Central memory CD8-positive, alpha-beta T cell (primary cell): ENCODE measurements at regions not wholly inside any gene's neighbourhood (a gene's known extent, or its start where the extent isn't known, plus 50 kb on each side); places are given as distances from the start of the nearest gene placed in this dataset.

Source experiments
- ATAC-seq: fragments of 150-1000 bp; cut with Tn5 transposase; replicated peaks from 2 replicates; pipeline ENCODE4 v1.10.0; 2022; ENCODE audit warnings: mild to moderate bottlenecking, moderate FRiP score, moderate number of reproducible peaks; ENCODE audit not compliant: poor library complexity, severe bottlenecking; ENCODE audit errors: extremely low read depth
- DNase-seq, 2 donors: peaks; one replicate each; pipeline ENCODE4 v3.0.0; 2021; ENCODE audit warnings: low spot score in 2 of 2
- H3K27ac Mint-ChIP-seq: one replicate; pipeline ENCODE4 v1.8.0; 2022; ENCODE audit warnings: low read depth, mild to moderate bottlenecking, moderate library complexity, mixed read lengths
- H3K27me3 Mint-ChIP-seq: one replicate; pipeline ENCODE4 v1.8.0; 2022; ENCODE audit warnings: mixed read lengths
- H3K36me3 Mint-ChIP-seq: one replicate; pipeline ENCODE4 v1.8.0; 2022; ENCODE audit warnings: mild to moderate bottlenecking, moderate library complexity, mixed read lengths; ENCODE audit not compliant: insufficient read depth
- H3K4me1 Mint-ChIP-seq: one replicate; pipeline ENCODE4 v1.8.0; 2022; ENCODE audit warnings: mixed read lengths
- H3K4me3 Mint-ChIP-seq: one replicate; pipeline ENCODE4 v1.8.0; 2022; ENCODE audit warnings: mild to moderate bottlenecking, moderate library complexity, mixed read lengths
- H3K9me3 Mint-ChIP-seq: one replicate; pipeline ENCODE4 v1.8.0; 2022; ENCODE audit warnings: mixed read lengths

GRCh38 chr5:16350816-16351215 is 114.8 kb downstream of the ZNF622 start:
- DNase-seq (no peak), ATAC-seq (no peak)
- Mint-ChIP-seq H3K4me1 (no peaks in the 10 kb centered on the region), H3K36me3 (no peaks in the 10 kb centered on the region), H3K27ac (no peak overlapping the region), H3K4me3 (no peak overlapping the region), H3K9me3 (peaks cover 12% of the 10 kb centered on the region), H3K27me3 (no peaks in the 10 kb centered on the region)

- H3K27ac Mint-ChIP-seq: no peak overlapping the region
Observed at GRCh38 chr5:16346380-16346779, 119.2 kb downstream of the ZNF622 start.

DNA sequence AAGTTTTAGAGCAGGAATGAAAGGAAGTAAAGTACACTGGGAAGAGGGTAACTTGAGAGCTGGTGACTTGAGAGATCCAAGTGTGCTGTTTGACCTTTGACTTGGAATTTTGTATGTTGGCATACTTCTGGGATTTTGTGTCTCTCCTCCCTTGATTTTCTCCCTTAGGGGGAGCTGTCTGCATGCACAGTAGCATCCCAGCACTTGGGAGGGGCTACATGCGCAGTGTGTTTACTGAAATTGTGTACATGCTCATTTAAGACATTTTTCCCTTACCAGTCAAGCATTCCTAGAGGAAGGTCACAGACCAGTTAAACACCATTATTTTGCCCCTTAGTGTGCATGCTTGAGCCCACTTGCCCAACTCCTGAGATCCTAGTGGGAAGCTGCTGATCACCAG is 120.1 kb downstream of the ZNF622 start:
- no peak for ATAC-seq
- Mint-ChIP-seq H3K27me3 (no peaks in the 10 kb centered on the region), H3K9me3 (no peaks in the 10 kb centered on the region), H3K4me3 (no peak overlapping the region), H3K4me1 (no peaks in the 10 kb centered on the region), H3K36me3 (no peaks in the 10 kb centered on the region), H3K27ac (no peak overlapping the region)
- no peak for DNase-seq

More at GRCh38 chr5:16346380-16346779, 119.2 kb downstream of the ZNF622 start:
- H3K36me3 Mint-ChIP-seq: no peaks in the 10 kb centered on the region
- H3K4me3 Mint-ChIP-seq: no peak overlapping the region
- no peaks in the 10 kb centered on the region for H3K4me1 Mint-ChIP-seq
- H3K9me3 Mint-ChIP-seq: no peaks in the 10 kb centered on the region
- H3K27me3 Mint-ChIP-seq: no peaks in the 10 kb centered on the region
- DNase-seq (no peak), ATAC-seq (no peak)

DNA sequence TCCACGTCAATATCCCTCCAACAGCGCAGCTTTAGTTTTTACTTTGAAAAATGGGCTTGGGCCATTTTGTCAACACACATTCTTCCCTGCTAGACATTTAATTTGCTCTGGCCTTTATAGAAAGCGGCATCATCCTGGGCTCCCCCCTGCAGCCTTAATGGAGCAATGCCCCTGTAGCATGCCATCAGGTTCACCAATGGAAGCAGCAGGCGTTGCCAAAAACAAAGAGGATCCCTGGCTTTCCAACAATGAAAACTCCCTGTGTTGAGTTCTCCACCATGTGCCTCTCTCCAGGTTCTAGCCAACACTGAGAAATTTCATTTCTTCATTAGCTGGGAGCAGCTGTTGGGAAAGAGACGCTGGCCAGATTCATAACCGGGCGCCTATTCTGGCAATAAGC is 139.5 kb downstream of the ZNF622 start:
- no peak overlapping the region for H3K27ac Mint-ChIP-seq

DNA sequence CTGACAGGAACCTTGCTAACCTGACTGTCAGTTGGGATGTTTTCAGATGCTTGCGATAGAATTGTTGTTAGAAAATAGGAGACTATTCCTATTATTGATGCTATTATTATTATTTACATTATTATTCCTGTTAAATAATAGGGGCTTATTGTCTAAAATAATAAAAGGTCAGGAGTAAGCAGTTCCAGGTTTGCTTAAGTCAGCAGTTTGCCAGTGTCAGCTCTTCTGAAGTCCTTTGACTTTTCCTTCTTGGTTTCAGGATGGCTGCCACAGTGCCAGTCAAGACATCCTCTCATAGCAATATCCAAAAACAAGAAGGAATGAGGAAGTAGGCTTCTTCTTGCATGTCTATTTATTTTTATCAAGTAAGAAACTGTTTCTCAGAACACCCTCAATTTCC is 141.7 kb upstream of the MARCHF11 start:
- DNase-seq: no peak
- H3K9me3 Mint-ChIP-seq: no peaks in the 10 kb centered on the region
- no peaks in the 10 kb centered on the region for H3K4me1 Mint-ChIP-seq
- no peak overlapping the region for H3K4me3 Mint-ChIP-seq
- H3K27ac Mint-ChIP-seq: no peak overlapping the region
- H3K36me3 Mint-ChIP-seq: no peaks in the 10 kb centered on the region
- ATAC-seq: no peak
- H3K27me3 Mint-ChIP-seq: no peaks in the 10 kb centered on the region

More for the DNA sequence above, 139.5 kb downstream of the ZNF622 start:
- Mint-ChIP-seq H3K9me3 (no peaks in the 10 kb centered on the region), H3K36me3 (no peaks in the 10 kb centered on the region), H3K4me3 (no peak overlapping the region), H3K4me1 (no peaks in the 10 kb centered on the region), H3K27me3 (no peaks in the 10 kb centered on the region)
- no peak for ATAC-seq
- DNase-seq: no peak

DNA sequence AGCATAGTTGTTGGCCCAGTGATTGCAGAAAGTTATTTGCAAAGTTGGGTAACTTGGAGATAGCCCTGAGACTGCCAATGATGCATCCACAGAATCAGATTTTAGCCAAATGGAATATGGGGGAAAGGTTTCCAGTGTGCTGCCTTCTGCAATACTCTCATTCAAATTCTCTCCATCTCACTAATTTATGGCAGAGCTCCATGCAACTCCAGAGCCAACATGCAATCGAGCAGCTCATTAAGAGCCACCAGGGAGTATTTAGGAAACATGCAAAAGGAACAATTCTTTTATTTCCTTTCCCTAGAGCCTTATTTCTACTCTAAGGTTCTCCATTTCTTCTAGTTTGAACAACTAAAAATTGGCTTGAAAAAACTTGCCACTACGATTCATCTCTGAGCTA is 135.9 kb upstream of the MARCHF11 start:
- H3K9me3 Mint-ChIP-seq: peaks cover 6% of the 10 kb centered on the region
- H3K27me3 Mint-ChIP-seq: no peaks in the 10 kb centered on the region
- H3K36me3 Mint-ChIP-seq: no peaks in the 10 kb centered on the region
- H3K27ac Mint-ChIP-seq: no peak overlapping the region
- ATAC-seq: no peak
- DNase-seq: no peak
- no peaks in the 10 kb centered on the region for H3K4me1 Mint-ChIP-seq
- H3K4me3 Mint-ChIP-seq: no peak overlapping the region

- no peaks in the 10 kb centered on the region for H3K27me3 Mint-ChIP-seq
- peaks cover 6% of the 10 kb centered on the region for H3K9me3 Mint-ChIP-seq
- no peak overlapping the region for H3K4me3 Mint-ChIP-seq
- DNase-seq: no peak
- H3K36me3 Mint-ChIP-seq: no peaks in the 10 kb centered on the region
- ATAC-seq: no peak
- no peaks in the 10 kb centered on the region for H3K4me1 Mint-ChIP-seq
- no peak overlapping the region for H3K27ac Mint-ChIP-seq
Observed at GRCh38 chr5:16313761-16314160, 134.2 kb upstream of the MARCHF11 start.

DNA sequence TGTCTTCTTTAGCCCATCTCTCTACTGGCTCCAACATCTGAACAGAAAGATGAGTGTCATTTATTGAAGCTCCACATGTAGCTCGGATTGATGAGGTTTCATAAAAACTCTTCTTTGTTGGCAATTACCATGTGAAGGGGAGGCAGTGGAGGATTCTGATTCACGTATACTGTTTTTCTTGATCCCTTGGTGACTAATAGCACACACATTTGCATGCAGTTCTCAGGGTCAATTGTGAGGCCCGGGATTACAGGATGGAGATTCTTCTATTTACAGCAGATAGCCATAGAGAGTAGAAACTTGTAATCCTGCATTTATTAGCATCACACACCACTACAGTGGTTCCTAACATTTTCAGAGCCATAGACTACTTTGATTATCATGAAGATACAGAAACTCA is 133.2 kb upstream of the MARCHF11 start:
- no peak for DNase-seq
- Mint-ChIP-seq H3K36me3 (no peaks in the 10 kb centered on the region), H3K4me1 (no peaks in the 10 kb centered on the region), H3K4me3 (no peak overlapping the region), H3K27me3 (no peaks in the 10 kb centered on the region), H3K9me3 (peaks cover 6% of the 10 kb centered on the region), H3K27ac (no peak overlapping the region)
- ATAC-seq: no peak

GRCh38 chr5:16311666-16312065 is 132.1 kb upstream of the MARCHF11 start:
- H3K4me3 Mint-ChIP-seq: no peak overlapping the region

GRCh38 chr5:16306812-16307211 is 127.2 kb upstream of the MARCHF11 start:
- no peaks in the 10 kb centered on the region for H3K27me3 Mint-ChIP-seq
- no peaks in the 10 kb centered on the region for H3K4me1 Mint-ChIP-seq
- peaks cover 12% of the 10 kb centered on the region for H3K9me3 Mint-ChIP-seq

More at GRCh38 chr5:16311666-16312065, 132.1 kb upstream of the MARCHF11 start:
- no peaks in the 10 kb centered on the region for H3K27me3 Mint-ChIP-seq
- ATAC-seq (no peak), DNase-seq (no peak)
- no peaks in the 10 kb centered on the region for H3K4me1 Mint-ChIP-seq
- H3K9me3 Mint-ChIP-seq: peaks cover 6% of the 10 kb centered on the region
- no peaks in the 10 kb centered on the region for H3K36me3 Mint-ChIP-seq
- H3K27ac Mint-ChIP-seq: no peak overlapping the region

DNA sequence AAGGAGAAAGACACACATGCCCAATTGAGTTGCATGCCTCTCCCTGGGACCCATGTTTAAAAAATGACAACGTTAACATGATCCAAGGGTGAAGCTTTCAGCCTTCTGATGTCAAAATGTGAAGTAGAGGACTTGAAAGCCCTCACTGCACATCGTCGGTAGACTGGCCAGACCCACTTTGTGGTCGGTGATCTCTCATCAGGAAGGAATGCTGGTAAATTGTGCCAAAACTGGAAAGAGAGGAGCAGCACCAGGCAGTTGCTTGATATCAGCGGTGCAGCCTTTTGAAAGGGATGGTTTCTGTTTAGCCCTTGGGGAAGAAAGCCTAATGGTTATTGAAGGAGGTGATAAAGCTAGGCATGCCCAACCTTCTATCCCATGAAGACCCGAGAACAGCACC is 125.3 kb upstream of the MARCHF11 start:
- ATAC-seq (no peak), DNase-seq (no peak)
- Mint-ChIP-seq H3K36me3 (no peaks in the 10 kb centered on the region), H3K4me3 (no peak overlapping the region), H3K27ac (no peak overlapping the region), H3K27me3 (no peaks in the 10 kb centered on the region), H3K9me3 (peaks cover 12% of the 10 kb centered on the region), H3K4me1 (no peaks in the 10 kb centered on the region)

More at GRCh38 chr5:16306812-16307211, 127.2 kb upstream of the MARCHF11 start:
- ATAC-seq: no peak
- Mint-ChIP-seq H3K27ac (no peak overlapping the region), H3K36me3 (no peaks in the 10 kb centered on the region), H3K4me3 (no peak overlapping the region)
- no peak for DNase-seq

DNA sequence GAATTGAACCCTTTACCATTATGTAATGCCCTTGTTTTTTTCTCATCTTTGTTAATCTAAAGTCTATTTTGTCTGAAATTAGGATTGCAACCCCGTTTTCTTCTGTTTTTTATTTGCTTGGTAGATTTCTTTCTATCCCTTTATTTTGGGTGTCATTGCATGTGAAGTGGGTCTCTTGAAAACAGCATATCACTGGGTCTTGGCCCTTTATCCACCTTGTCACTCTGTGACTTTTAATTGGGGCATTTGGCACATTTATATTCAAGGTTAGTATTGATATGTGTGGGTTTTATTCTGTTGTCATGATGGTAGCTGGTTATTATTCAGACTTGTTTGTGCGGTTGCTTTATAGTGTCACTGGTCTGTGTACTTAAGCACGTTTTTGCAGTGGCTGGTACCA is 117.4 kb upstream of the MARCHF11 start:
- Mint-ChIP-seq H3K27me3 (no peaks in the 10 kb centered on the region), H3K27ac (no peak overlapping the region), H3K4me3 (no peak overlapping the region), H3K4me1 (no peaks in the 10 kb centered on the region), H3K9me3 (peaks cover 41% of the 10 kb centered on the region), H3K36me3 (no peaks in the 10 kb centered on the region)
- DNase-seq: no peak
- ATAC-seq: no peak

DNA sequence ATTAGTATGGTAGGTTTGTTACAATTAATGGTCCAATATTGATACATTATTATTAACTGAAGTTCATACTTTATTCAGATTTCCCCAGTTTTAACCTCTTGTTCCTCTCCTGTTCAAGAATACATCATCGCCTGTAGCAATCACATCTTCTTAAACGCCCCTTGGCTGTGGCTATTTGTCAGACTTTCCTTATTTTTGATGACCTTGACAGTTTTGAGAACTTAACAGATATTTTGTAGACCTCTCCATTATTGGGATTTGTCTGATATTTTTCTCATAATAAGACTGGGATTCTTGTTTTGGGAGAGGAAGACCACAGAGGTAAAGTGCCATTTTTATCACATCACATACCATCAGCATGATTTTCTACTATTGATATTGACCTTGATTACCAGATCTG is 112.3 kb upstream of the MARCHF11 start:
- Mint-ChIP-seq H3K36me3 (no peaks in the 10 kb centered on the region), H3K27ac (no peak overlapping the region), H3K4me3 (no peak overlapping the region), H3K27me3 (no peaks in the 10 kb centered on the region), H3K9me3 (peaks cover 34% of the 10 kb centered on the region), H3K4me1 (no peaks in the 10 kb centered on the region)
- no peak for ATAC-seq
- DNase-seq: no peak

DNA sequence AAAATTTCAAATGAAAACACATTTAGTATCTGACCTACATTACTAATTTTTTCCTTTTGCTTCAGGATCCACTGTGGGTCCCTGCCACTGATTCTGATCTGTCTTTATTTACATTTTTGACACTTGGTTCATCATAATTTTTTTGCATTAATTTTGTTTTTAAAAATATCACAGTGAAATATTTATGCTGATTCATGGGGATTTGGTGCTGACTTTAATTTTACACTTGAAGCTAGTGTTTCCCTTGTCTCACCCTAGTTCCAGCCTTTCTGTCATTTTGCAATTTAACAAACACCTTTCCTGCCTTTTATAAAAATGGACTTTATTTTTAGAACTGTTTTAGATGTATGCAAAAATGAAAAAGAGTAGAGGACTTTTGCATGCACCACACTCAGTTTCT is 111.9 kb upstream of the MARCHF11 start:
- Mint-ChIP-seq H3K9me3 (peaks cover 31% of the 10 kb centered on the region), H3K27ac (no peak overlapping the region), H3K27me3 (no peaks in the 10 kb centered on the region), H3K4me3 (no peak overlapping the region), H3K4me1 (no peaks in the 10 kb centered on the region), H3K36me3 (no peaks in the 10 kb centered on the region)
- DNase-seq: no peak
- ATAC-seq: no peak
